AG09309 (cell line): ENCODE measurements at regions not wholly inside any gene's neighbourhood (a gene's known extent, or its start where the extent isn't known, plus 50 kb on each side); places are given as distances from the start of the nearest gene placed in this dataset.

Experiments
- DNase-seq: peaks from one replicate; pipeline ENCODE4 v3.0.0-alpha.2; 2010; ENCODE audit warnings: low read depth
- H3K4me3 ChIP-seq: 2 replicates; pipeline ENCODE4 v1.5.1; 2011; ENCODE audit warnings: mild to moderate bottlenecking, low read depth, low read length, moderate library complexity; ENCODE audit not compliant: control insufficient read depth
- TF ChIP-seq, protein P1 (sequence below): IDR thresholded peaks from 2 replicates; pipeline ENCODE4 v1.5.1; 2011; ENCODE audit warnings: mild to moderate bottlenecking, low read depth, low read length, inconsistent platforms; ENCODE audit not compliant: insufficient read depth, control insufficient read depth; ENCODE audit errors: missing control alignments

DNA sequence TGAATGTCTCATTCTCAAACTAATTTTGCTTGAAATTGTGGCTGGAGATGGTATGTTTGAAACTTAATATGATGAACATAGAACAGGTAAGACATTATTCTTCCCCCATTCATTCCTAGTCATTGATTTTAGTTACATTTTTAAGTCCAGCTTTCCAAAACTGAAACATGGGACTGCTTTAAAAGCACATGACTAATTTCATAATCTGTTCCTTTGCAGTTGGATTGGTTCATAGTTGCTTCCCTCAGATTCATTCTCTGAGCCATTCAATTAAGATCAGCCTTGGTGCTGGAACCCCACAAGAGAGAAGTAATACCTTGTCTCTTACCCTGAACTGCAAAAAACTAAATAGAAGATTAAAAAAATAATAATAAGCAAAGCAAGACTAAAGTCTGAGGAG, 87.5 kb upstream of the TGFBR2 start:
- no peak for DNase-seq
- TF ChIP-seq, protein P1, sequence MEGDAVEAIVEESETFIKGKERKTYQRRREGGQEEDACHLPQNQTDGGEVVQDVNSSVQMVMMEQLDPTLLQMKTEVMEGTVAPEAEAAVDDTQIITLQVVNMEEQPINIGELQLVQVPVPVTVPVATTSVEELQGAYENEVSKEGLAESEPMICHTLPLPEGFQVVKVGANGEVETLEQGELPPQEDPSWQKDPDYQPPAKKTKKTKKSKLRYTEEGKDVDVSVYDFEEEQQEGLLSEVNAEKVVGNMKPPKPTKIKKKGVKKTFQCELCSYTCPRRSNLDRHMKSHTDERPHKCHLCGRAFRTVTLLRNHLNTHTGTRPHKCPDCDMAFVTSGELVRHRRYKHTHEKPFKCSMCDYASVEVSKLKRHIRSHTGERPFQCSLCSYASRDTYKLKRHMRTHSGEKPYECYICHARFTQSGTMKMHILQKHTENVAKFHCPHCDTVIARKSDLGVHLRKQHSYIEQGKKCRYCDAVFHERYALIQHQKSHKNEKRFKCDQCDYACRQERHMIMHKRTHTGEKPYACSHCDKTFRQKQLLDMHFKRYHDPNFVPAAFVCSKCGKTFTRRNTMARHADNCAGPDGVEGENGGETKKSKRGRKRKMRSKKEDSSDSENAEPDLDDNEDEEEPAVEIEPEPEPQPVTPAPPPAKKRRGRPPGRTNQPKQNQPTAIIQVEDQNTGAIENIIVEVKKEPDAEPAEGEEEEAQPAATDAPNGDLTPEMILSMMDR = no peak
- H3K4me3 ChIP-seq = no peak overlapping the region

DNA sequence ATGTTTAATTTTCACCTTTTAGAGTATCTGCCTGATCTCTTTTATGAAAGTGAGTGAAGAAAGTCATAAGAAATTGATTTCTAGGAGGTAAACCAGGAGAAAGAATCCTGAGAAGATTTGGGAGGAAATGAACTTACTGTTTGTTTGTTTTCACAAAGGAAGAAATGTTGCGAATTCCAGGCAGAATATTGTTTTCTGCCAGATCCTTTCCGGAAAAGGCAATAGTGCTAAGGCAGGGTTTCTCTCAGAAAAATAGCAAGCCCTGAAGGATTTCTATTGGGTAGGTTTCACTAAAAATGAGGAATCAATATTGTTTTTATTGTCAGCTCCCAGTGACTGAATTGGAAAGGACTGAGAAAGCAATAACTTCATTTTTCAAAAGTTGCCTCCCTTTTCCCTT, 85.7 kb upstream of the TGFBR2 start:
- H3K4me3 ChIP-seq = no peak overlapping the region
- no peak for DNase-seq
- TF ChIP-seq, protein P1 = no peak

DNA sequence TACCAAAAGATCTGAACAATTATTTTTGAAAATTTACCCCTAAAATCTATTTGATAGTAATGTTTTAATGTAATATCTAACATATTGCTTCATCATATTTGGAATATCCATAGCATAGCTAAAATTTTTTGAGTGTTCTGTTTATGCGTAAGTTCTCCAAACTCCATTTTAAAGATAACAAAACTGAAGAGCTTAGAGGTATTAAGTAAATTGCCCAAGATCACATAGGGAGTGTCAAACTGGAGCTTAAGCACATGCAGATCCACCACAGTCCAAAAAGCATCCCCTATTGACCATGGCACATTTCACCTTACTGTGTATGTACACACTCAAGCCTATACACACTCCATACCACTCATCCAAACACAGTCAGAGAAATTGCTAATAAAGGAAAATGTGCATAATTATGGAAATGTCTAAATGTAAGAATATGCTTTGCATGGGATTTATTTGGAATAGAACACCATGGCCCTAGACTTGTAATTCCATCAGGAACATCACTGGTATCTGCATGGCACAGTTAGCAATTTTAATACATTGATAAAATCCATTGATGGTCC, 85.2 kb upstream of the TGFBR2 start:
- DNase-seq = no peak
- TF ChIP-seq, protein P1 = no peak
- H3K4me3 ChIP-seq = no peak overlapping the region

DNA sequence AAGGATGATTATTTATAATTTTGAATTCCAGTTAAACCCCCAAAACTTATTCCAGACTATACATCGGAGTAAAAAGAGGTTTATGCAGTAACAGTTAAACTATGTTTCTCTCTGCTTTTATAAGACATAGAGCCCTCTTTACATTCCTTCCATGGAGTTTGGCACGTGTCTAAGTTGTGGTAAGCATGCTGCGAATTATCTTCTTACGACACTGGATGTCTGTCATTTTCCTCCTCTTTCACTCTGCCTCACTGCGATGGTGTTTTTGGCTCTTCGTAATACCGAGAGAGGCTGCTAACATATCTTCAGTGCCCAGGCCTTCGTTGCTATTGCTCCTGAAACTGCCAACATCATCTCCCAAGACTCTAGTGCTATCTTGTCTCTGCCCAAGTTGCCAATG, 83.9 kb upstream of the TGFBR2 start:
- H3K4me3 ChIP-seq = no peak overlapping the region
- no peak for DNase-seq
- TF ChIP-seq, protein P1 = no peak

DNA sequence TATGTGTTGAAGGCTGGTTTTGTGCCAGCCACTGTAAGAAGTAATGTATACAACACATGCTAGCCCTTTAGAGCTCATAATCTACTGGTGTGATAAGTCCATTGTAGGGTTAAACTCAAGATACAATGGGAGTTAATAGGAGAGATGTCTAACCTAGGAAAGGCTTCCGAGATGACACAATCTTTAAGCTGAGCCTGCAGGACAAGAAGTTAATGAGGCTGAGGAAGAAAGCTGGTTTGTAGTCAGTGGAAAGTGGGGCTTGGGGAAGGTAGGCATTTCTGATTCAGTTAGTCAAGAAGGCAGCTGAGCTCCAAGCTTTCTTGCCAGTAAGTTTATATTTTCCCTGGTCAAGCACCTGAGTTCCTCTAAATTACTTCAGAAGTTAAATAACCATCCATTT, 83.0 kb upstream of the TGFBR2 start:
- TF ChIP-seq, protein P1 = no peak
- no peak for DNase-seq
- no peak overlapping the region for H3K4me3 ChIP-seq

DNA sequence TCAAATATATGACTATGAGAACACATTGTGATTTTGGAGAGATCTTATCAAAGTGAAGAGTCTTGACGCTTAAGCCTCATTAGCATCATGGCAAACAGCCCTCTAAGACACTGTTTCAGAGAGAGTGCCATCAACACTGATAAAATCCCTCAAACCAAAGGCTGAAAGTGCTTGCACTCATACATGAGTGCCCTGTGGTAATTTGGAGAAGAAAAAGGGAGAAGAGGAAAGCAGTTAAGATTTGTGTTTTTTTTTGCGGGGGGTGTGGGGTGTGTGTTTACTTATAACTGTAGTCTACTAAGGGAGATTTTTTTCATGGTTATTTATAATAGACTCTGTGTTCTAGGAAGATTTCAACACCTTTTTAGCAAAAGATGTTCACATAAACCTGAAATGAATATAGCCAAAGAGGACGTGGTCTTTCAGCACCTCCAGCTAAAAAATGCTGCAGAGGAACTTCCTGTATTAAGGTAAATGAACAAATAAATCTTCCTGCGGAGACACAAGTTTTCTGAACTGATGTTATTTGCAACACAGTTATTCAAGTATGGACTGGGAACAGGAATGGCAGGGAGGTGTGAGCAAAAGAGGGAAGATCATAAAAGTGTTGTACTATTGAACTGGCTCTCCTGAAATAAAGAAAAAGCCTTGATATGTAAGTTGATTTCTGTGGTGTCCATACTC, 81.9 kb upstream of the TGFBR2 start:
- no peak overlapping the region for H3K4me3 ChIP-seq
- DNase-seq = no peak
- TF ChIP-seq, protein P1 = no peak
